HL-60 (cell line): ENCODE measurements at regions not wholly inside any gene's neighbourhood (a gene's known extent, or its start where the extent isn't known, plus 50 kb on each side); places are given as distances from the start of the nearest gene placed in this dataset.
A peak's percentile ranks its signal among the peaks of the same experiment; 100 is the strongest.

ENCODE experiments used
- DNase-seq, 2 experiments: peaks; one replicate each; pipeline ENCODE4 v3.0.0-alpha.2; 2010 to 2020; ENCODE audit warnings: low read depth in 1 of 2, low spot score in 1 of 2
- H3K27ac ChIP-seq: fragments of 250-450 bp; sonication (Bioruptor Pico); replicated peaks from 2 replicates; pipeline ENCODE4 v1.5.1; 2020; ENCODE audit warnings: mild to moderate bottlenecking, moderate library complexity
- H3K27me3 ChIP-seq: fragments of 250-450 bp; sonication (Bioruptor Pico); 2 replicates; pipeline ENCODE4 v1.5.1; 2021; ENCODE audit warnings: mild to moderate bottlenecking, moderate library complexity; ENCODE audit not compliant: insufficient read depth, poor library complexity, severe bottlenecking
- H3K4me3 ChIP-seq: replicated peaks from 2 replicates; pipeline ENCODE4 v1.5.1; 2011; ENCODE audit warnings: mild to moderate bottlenecking, control low read depth, low read length; ENCODE audit not compliant: insufficient read depth
- GABPA ChIP-seq: IDR thresholded peaks from 2 replicates; pipeline ENCODE4 v1.6.1; 2012; ENCODE audit warnings: low read depth
- POLR2AphosphoS5 ChIP-seq: IDR thresholded peaks from 2 replicates; pipeline ENCODE4 v1.6.1; 2012; ENCODE audit warnings: low read depth
- REST ChIP-seq: IDR thresholded peaks from 2 replicates; pipeline ENCODE4 v1.6.1; 2012; ENCODE audit warnings: low read depth; ENCODE audit not compliant: insufficient replicate concordance
- SPI1 ChIP-seq: IDR thresholded peaks from 2 replicates; pipeline ENCODE4 v1.6.1; 2012; ENCODE audit warnings: low read depth, mild to moderate bottlenecking, borderline replicate concordance
- TF ChIP-seq, protein P1 (sequence below): IDR thresholded peaks from one replicate; pipeline ENCODE4 v1.5.1; 2011; ENCODE audit warnings: low read length, control low read depth, inconsistent platforms; ENCODE audit not compliant: insufficient read depth

DNA sequence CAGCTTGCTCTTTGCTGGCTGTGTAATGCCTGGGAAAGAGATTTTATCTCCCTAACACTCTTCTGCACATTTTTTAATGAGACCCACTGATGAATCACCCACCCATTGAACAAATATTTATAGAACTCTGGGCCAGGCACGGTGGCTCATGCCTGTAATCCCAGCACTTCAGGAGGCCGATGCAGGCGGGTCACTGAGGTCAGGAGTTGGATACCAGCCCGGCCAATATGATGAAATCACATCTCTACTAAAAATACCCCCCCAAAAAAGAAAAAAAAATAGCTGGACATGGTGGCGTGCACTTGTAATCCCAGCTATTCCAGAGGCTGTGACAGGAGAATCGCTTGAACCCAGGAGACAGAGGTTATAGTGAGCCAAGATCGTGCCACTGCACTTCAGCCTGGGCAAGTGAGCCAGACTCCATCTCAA lies 82.1 kb upstream of the SIRPA start:
- Histone ChIP-seq H3K27ac (no peak overlapping the region), H3K4me3 (no peak overlapping the region), H3K27me3 (no peaks in the 10 kb centered on the region)
- DNase-seq: no peak
- TF ChIP-seq, protein P1, sequence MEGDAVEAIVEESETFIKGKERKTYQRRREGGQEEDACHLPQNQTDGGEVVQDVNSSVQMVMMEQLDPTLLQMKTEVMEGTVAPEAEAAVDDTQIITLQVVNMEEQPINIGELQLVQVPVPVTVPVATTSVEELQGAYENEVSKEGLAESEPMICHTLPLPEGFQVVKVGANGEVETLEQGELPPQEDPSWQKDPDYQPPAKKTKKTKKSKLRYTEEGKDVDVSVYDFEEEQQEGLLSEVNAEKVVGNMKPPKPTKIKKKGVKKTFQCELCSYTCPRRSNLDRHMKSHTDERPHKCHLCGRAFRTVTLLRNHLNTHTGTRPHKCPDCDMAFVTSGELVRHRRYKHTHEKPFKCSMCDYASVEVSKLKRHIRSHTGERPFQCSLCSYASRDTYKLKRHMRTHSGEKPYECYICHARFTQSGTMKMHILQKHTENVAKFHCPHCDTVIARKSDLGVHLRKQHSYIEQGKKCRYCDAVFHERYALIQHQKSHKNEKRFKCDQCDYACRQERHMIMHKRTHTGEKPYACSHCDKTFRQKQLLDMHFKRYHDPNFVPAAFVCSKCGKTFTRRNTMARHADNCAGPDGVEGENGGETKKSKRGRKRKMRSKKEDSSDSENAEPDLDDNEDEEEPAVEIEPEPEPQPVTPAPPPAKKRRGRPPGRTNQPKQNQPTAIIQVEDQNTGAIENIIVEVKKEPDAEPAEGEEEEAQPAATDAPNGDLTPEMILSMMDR: no peak
- no peak for TF ChIP-seq SPI1
- no peak for TF ChIP-seq POLR2AphosphoS5
- TF ChIP-seq REST: no peak
- no peak for TF ChIP-seq GABPA

- peak overlapping the region; percentile 83 for H3K27ac ChIP-seq
- no peak overlapping the region for H3K4me3 ChIP-seq
- TF ChIP-seq SPI1 (no peak), REST (no peak), GABPA (no peak), POLR2AphosphoS5 (no peak)
- TF ChIP-seq, protein P1: no peak
- no peak for DNase-seq
- H3K27me3 ChIP-seq: no peaks in the 10 kb centered on the region
Observed at GRCh38 chr20:1811621-1812498, 83.3 kb upstream of the SIRPA start.

GRCh38 chr20:1810926-1811620 lies 84.1 kb upstream of the SIRPA start:
- Histone ChIP-seq H3K4me3 (no peak overlapping the region), H3K27me3 (no peaks in the 10 kb centered on the region), H3K27ac (peak overlapping the region; percentile 83)
- TF ChIP-seq SPI1 (peak; percentile 46; the same call in 1 of the 2 replicates), POLR2AphosphoS5 (no peak), REST (no peak), GABPA (0 out of 2 replicates have a peak, but pooled peaks have one; percentile 46)
- TF ChIP-seq, protein P1: no peak
- DNase-seq: peak in 1 of 2 experiments; percentile 91
